PC-9 (cell line): ENCODE measurements at regions not wholly inside any gene's neighbourhood (a gene's known extent, or its start where the extent isn't known, plus 50 kb on each side); places are given as distances from the start of the nearest gene placed in this dataset.
"Not testable (repeated sequence)": the region's sequence is repeated elsewhere in the genome, so short reads cannot be mapped to it uniquely, and the experiment has no call there.

ENCODE experiments used
- CTCF ChIP-seq: fragments of 200-600 bp; sonication (generic); conservative IDR thresholded peaks from 2 replicates; pipeline ENCODE4 v1.6.1; 2017; ENCODE audit warnings: mixed run types, antibody characterized with exemption, mild to moderate bottlenecking, moderate library complexity
- EZH2 ChIP-seq: fragments of 200-600 bp; sonication (generic); IDR thresholded peaks from 2 replicates; pipeline ENCODE4 v1.8.0; 2017; ENCODE audit warnings: antibody characterized with exemption, low read depth

DNA sequence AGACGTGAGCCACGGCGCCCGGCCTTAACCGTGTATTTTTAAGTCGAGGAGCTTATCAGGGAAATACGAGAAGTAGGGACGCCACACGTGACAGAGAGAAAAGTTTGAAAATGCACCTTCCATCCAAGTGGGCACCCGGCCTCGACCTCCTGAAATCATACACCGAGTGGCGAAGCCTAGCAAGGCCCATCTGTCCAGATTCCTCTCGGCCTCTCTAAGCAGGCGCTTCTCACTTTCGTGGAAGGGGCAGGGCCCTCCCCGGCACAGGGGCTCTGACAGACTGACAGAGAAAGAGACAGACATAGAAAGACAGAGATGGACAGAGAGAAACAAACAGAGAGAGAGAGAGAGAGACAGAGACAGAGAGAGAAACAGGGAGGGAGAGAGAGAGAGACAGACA, 1950.0 kb upstream of the DEFB115 start:
- TF ChIP-seq EZH2, CTCF: not testable (repeated sequence)
